H1 (cell line): ENCODE measurements at regions not wholly inside any gene's neighbourhood (a gene's known extent, or its start where the extent isn't known, plus 50 kb on each side); places are given as distances from the start of the nearest gene placed in this dataset.

Experiments used
- CTCF ChIA-PET: fragments of 300-600 bp; sonication (Branson Sonifier 250); formaldehyde crosslinking; loops from one replicate; lab custom pipeline; 2021; ENCODE audit not compliant: partially characterized antibody; lab: Charles Lee
- POLR2A ChIA-PET: fragments of 300-600 bp; sonication (Branson Sonifier 250); formaldehyde crosslinking; loops from one replicate; lab custom pipeline; 2021; ENCODE audit warnings: inconsistent platforms; ENCODE audit not compliant: partially characterized antibody; lab: Charles Lee
- DNase-seq, 2 experiments: peaks; one replicate each; pipeline versions ENCODE4 v3.0.0 to v3.0.0-alpha.2; 2010 to 2022; ENCODE audit warnings: low spot score in 2 of 2, low read depth in 1 of 2, mixed read lengths in 1 of 2
- FAIRE-seq: peaks from 2 replicates; lab custom pipeline; 2011; peaks lifted over from hg19 to GRCh38; lab: Jason Lieb, UNC
- H2AFZ ChIP-seq: 2 replicates; pipeline ENCODE4 v1.8.1; 2012; ENCODE audit warnings: low read length, inconsistent platforms
- H2AK5ac ChIP-seq: 2 replicates; pipeline ENCODE4 v1.6.1; 2013; ENCODE audit warnings: low read depth, low read length
- H2BK120ac ChIP-seq: replicated peaks from 2 replicates; pipeline ENCODE3; 2013; ENCODE audit warnings: low read depth, low read length, inconsistent platforms
- H2BK12ac ChIP-seq: 2 replicates; pipeline ENCODE4 v1.6.1; 2013; ENCODE audit warnings: low read depth, low read length
- H2BK15ac ChIP-seq: 2 replicates; pipeline ENCODE4 v1.6.1; 2013; ENCODE audit warnings: low read length
- H2BK20ac ChIP-seq: 2 replicates; pipeline ENCODE4 v1.6.1; 2013; ENCODE audit warnings: low read length
- H2BK5ac ChIP-seq: 2 replicates; pipeline ENCODE4 v1.6.1; 2013; ENCODE audit warnings: low read depth, low read length
- H3K14ac ChIP-seq: 2 replicates; pipeline ENCODE4 v1.6.1; 2013; ENCODE audit warnings: inconsistent platforms; ENCODE audit not compliant: insufficient read length
- H3K18ac ChIP-seq: 2 replicates; pipeline ENCODE4 v1.6.1; 2013; ENCODE audit warnings: low read length; ENCODE audit errors: extremely low read depth
- H3K23ac ChIP-seq: 2 replicates; pipeline ENCODE4 v1.6.1; 2013; ENCODE audit warnings: inconsistent platforms; ENCODE audit not compliant: insufficient read length
- H3K23me2 ChIP-seq: 2 replicates; pipeline ENCODE4 v1.6.1; 2013; ENCODE audit warnings: low read depth, low read length
- H3K27ac ChIP-seq: 2 replicates; pipeline ENCODE4 v1.6.1; 2011; ENCODE audit warnings: low read depth, low read length, inconsistent platforms
- H3K27me3 ChIP-seq, 4 experiments: replicated peaks in 1 of 4; 1 replicate in 1 of 4; 2 replicates in 3 of 4; pipeline versions ENCODE4 v1.6.1 to v1.8.1; 2011 to 2013; ENCODE audit warnings: low read length in 3 of 4, mild to moderate bottlenecking in 3 of 4, inconsistent platforms in 2 of 4, mixed read lengths in 2 of 4, moderate library complexity in 1 of 4; ENCODE audit not compliant: control insufficient read depth in 3 of 4, insufficient read depth in 3 of 4; ENCODE audit errors: extremely low read depth in 1 of 4
- H3K36me3 ChIP-seq, 4 experiments: 2 replicates each; pipeline versions ENCODE4 v1.6.1 to v1.8.1; 2011 to 2013; ENCODE audit warnings: mild to moderate bottlenecking in 4 of 4, low read length in 3 of 4, moderate library complexity in 2 of 4, control low read depth in 1 of 4, inconsistent platforms in 1 of 4; ENCODE audit not compliant: insufficient read depth in 4 of 4, control insufficient read depth in 2 of 4
- H3K4ac ChIP-seq: replicated peaks from 2 replicates; pipeline ENCODE3; 2013; ENCODE audit warnings: low read length, low read depth, mixed read lengths, inconsistent platforms; ENCODE audit not compliant: insufficient read length
- H3K4me1 ChIP-seq, 4 experiments: replicated peaks in 1 of 4; 1 replicate in 1 of 4; 2 replicates in 3 of 4; pipeline versions ENCODE4 v1.6.1 to v1.8.1; 2011 to 2013; ENCODE audit warnings: low read length in 3 of 4, inconsistent platforms in 2 of 4, mixed read lengths in 1 of 4; ENCODE audit not compliant: insufficient read depth in 4 of 4, control insufficient read depth in 3 of 4
- H3K4me2 ChIP-seq, 2 experiments: 2 replicates each; pipeline versions ENCODE4 v1.6.1 to v1.8.1; 2011 to 2013; ENCODE audit warnings: low read depth in 2 of 2, low read length in 2 of 2, control low read depth in 1 of 2, inconsistent platforms in 1 of 2, mild to moderate bottlenecking in 1 of 2; ENCODE audit not compliant: insufficient read depth in 1 of 2
- H3K4me3 ChIP-seq, 4 experiments: fragments of 200-600, 300-600 bp in 1 of 4; sonication (generic), shearing (Covaris generic), sonication (Bioruptor Twin) in 1 of 4; 2 replicates each; pipeline versions ENCODE4 v1.5.1 to v1.8.1; 2011 to 2016; ENCODE audit warnings: low read length in 4 of 4, low read depth in 3 of 4, control low read depth in 2 of 4, inconsistent platforms in 2 of 4, mild to moderate bottlenecking in 2 of 4, mixed read lengths in 1 of 4, moderate library complexity in 1 of 4; ENCODE audit not compliant: insufficient read depth in 2 of 4; ENCODE audit errors: extremely low read depth in 1 of 4
- H3K56ac ChIP-seq: replicated peaks from 2 replicates; pipeline ENCODE3; 2013; ENCODE audit warnings: low read depth, mild to moderate bottlenecking, mixed read lengths, low read length, inconsistent platforms; ENCODE audit not compliant: insufficient read length
- H3K79me1 ChIP-seq: 2 replicates; pipeline ENCODE4 v1.6.1; 2013; ENCODE audit warnings: low read depth, low read length, control low read depth
- H3K79me2 ChIP-seq, 2 experiments: 2 replicates each; pipeline versions ENCODE4 v1.6.1 to v1.8.1; 2012 to 2013; ENCODE audit warnings: low read length in 2 of 2, mild to moderate bottlenecking in 2 of 2, inconsistent platforms in 1 of 2; ENCODE audit not compliant: insufficient read depth in 2 of 2, control insufficient read depth in 1 of 2
- H3K9ac ChIP-seq, 4 experiments: replicated peaks in 1 of 4; 1 replicate in 1 of 4; 2 replicates in 3 of 4; pipeline versions ENCODE4 v1.6.1 to v1.8.1; 2011 to 2013; ENCODE audit warnings: low read depth in 3 of 4, low read length in 3 of 4, control low read depth in 2 of 4, mild to moderate bottlenecking in 2 of 4, moderate library complexity in 2 of 4, inconsistent platforms in 1 of 4; ENCODE audit errors: extremely low read depth in 1 of 4
- H3K9me3 ChIP-seq, 2 experiments: 2 replicates each; pipeline versions ENCODE4 v1.6.1 to v1.8.1; 2012 to 2013; ENCODE audit warnings: mild to moderate bottlenecking in 2 of 2, moderate library complexity in 2 of 2, control low read depth in 1 of 2, inconsistent platforms in 1 of 2, low read depth in 1 of 2, low read length in 1 of 2, mixed read lengths in 1 of 2; ENCODE audit not compliant: insufficient read depth in 2 of 2
- H4K20me1 ChIP-seq, 2 experiments: replicated peaks in 1 of 2; 2 replicates each; pipeline versions ENCODE3 to v1.8.1; 2011 to 2013; ENCODE audit warnings: inconsistent platforms in 2 of 2, low read length in 2 of 2, mild to moderate bottlenecking in 1 of 2; ENCODE audit not compliant: insufficient read depth in 2 of 2, control insufficient read depth in 1 of 2
- H4K5ac ChIP-seq: 2 replicates; pipeline ENCODE4 v1.6.1; 2013; ENCODE audit warnings: low read length, low read depth, mixed read lengths, inconsistent platforms; ENCODE audit not compliant: insufficient read length
- H4K8ac ChIP-seq: 2 replicates; pipeline ENCODE4 v1.8.0; 2013; ENCODE audit warnings: mild to moderate bottlenecking, moderate library complexity, low read length, inconsistent platforms; ENCODE audit not compliant: insufficient read depth; ENCODE audit errors: extremely low read depth
- H4K91ac ChIP-seq: replicated peaks from 2 replicates; pipeline ENCODE3; 2013; ENCODE audit warnings: low read length, mixed read lengths, inconsistent platforms; ENCODE audit not compliant: insufficient read length
- CBX8 ChIP-seq: fragments of 300-800, 300-1000 bp; sonication (generic); IDR thresholded peaks from 2 replicates; pipeline ENCODE4 v1.7.1; 2016; ENCODE audit warnings: low read depth, low read length, borderline replicate concordance
- CREB1 ChIP-seq: IDR thresholded peaks from 2 replicates; pipeline ENCODE4 v1.6.1; 2012; ENCODE audit warnings: inconsistent platforms
- EGR1 ChIP-seq: IDR thresholded peaks from 2 replicates; pipeline ENCODE4 v1.6.1; 2011; ENCODE audit warnings: low read depth, low read length, borderline replicate concordance
- JUND ChIP-seq: IDR thresholded peaks from 2 replicates; pipeline ENCODE4 v1.6.1; 2011; ENCODE audit warnings: mild to moderate bottlenecking, improper control_type of control experiment, low read length
- MAFK ChIP-seq: IDR thresholded peaks from 2 replicates; pipeline ENCODE4 v1.6.1; 2012; ENCODE audit warnings: low read depth, mild to moderate bottlenecking, improper control_type of control experiment, low read length
- POLR2A ChIP-seq, 2 experiments: IDR thresholded peaks; 1 replicate in 1 of 2; 2 replicates in 1 of 2; pipeline ENCODE4 v1.6.1; 2011; ENCODE audit warnings: low read depth in 2 of 2, low read length in 2 of 2, mild to moderate bottlenecking in 2 of 2; ENCODE audit errors: control extremely low read depth in 1 of 2
- RFX5 ChIP-seq: IDR thresholded peaks from 2 replicates; pipeline ENCODE4 v1.6.1; 2011; ENCODE audit warnings: low read depth, low read length, improper control_type of control experiment, borderline replicate concordance
- SAP30 ChIP-seq: fragments of 300-600 bp; sonication (generic); IDR thresholded peaks from 2 replicates; pipeline ENCODE4 v1.7.1; 2012; ENCODE audit warnings: low read length, moderate library complexity, mild to moderate bottlenecking, inconsistent platforms; ENCODE audit not compliant: insufficient read depth, insufficient replicate concordance
- SIRT6 ChIP-seq: IDR thresholded peaks from one replicate; pipeline ENCODE4 v1.7.1; 2012; ENCODE audit warnings: low read length, inconsistent platforms
- TBP ChIP-seq: IDR thresholded peaks from 2 replicates; pipeline ENCODE4 v1.6.1; 2011; ENCODE audit warnings: low read depth, low read length, improper control_type of control experiment
- TEAD4 ChIP-seq: IDR thresholded peaks from 2 replicates; pipeline ENCODE4 v1.6.1; 2012; ENCODE audit warnings: low read depth, low read length, inconsistent platforms, mixed read lengths
- WGBS, 2 experiments: shearing (Covaris generic) in 1 of 2; methylation state at CpG; one replicate each; pipeline versions ENCODE4 v1.1.6 to v1.1.7; 2013 to 2015; ENCODE audit warnings: low lambda C conversion rate in 2 of 2, mixed read lengths in 2 of 2, inconsistent platforms in 1 of 2, low coverage in 1 of 2, missing lambda C conversion rate in 1 of 2; ENCODE audit not compliant: insufficient replicate concordance in 2 of 2, insufficient coverage in 1 of 2, insufficient read length in 1 of 2; ENCODE audit errors: extremely low coverage in 1 of 2, missing lambda C conversion rate in 1 of 2; 5-methylcytosine and 5-hydroxymethylcytosine counted together

- no peaks in the 10 kb centered on the region for H3K23me2 ChIP-seq
- no peak overlapping the region for H2BK12ac ChIP-seq
- H2AFZ ChIP-seq: no peak overlapping the region
- no peak overlapping the region for H4K5ac ChIP-seq
- H2BK15ac ChIP-seq: no peak overlapping the region
- H3K4me3 ChIP-seq: no peak overlapping the region
- H2AK5ac ChIP-seq: peak overlapping the region; percentile 16; the same call in 1 of the 2 replicates
- H2BK120ac ChIP-seq: no peak overlapping the region
- peaks cover 9 to 11% of the 10 kb centered on the region in 2 experiments for H3K9me3 ChIP-seq
- no peak overlapping the region for H4K91ac ChIP-seq
- FAIRE-seq (no peak), DNase-seq (no peak)
- H3K23ac ChIP-seq: no peak overlapping the region
- H2BK5ac ChIP-seq: no peak overlapping the region
- ChIA-PET CTCF (no interaction called here), POLR2A (interaction anchor here (0.7 kb wide), 1 partner anchor 9 kb away, joined by 4 read pairs; no protein-coding TSS in a partner anchor)
- H3K36me3 ChIP-seq: peaks cover 0 to 8% (median 1%) of the 10 kb centered on the region in 4 experiments; a peak in 2 of 8 replicates
- no peak overlapping the region for H3K14ac ChIP-seq
- H3K79me1 ChIP-seq: no peaks in the 10 kb centered on the region
- no peak overlapping the region for H4K8ac ChIP-seq
- H3K27ac ChIP-seq: no peak overlapping the region
- H3K27me3 ChIP-seq: no peaks in the 10 kb centered on the region
- no peak overlapping the region for H2BK20ac ChIP-seq
- no peaks in the 10 kb centered on the region for H3K79me2 ChIP-seq
- no peak overlapping the region for H3K9ac ChIP-seq
- H4K20me1 ChIP-seq: no peaks in the 10 kb centered on the region
- no peak overlapping the region for H3K4me2 ChIP-seq
- no peak overlapping the region for H3K56ac ChIP-seq
- H3K18ac ChIP-seq: no peak overlapping the region
- 100% methylated on average over 2 of the region's 4 CpGs; no CpG with 5 or more reads in 1 of the 2 experiments for WGBS, 2 experiments
- no peaks in the 10 kb centered on the region for H3K4me1 ChIP-seq
- no peak overlapping the region for H3K4ac ChIP-seq
- TF ChIP-seq EGR1: no peak
- no peak for TF ChIP-seq CBX8
- no peak for TF ChIP-seq MAFK
- no peak for TF ChIP-seq POLR2A (IDR thresholded peaks at IDR 0.05; ENCODE audit: control extremely low read depth in 1 of 2, low read depth in 2 of 2, low read length in 2 of 2)
- TF ChIP-seq SAP30: no peak
- no peak for TF ChIP-seq CREB1
- TF ChIP-seq TEAD4: no peak
- no peak for TF ChIP-seq JUND
- TF ChIP-seq SIRT6: no peak
- TF ChIP-seq RFX5: no peak
- TF ChIP-seq TBP: no peak
These were observed 218.7 kb upstream of the TACR3 start for GRCh38 chr4:103938488-103938887.
